Duodenal mucosa (tissue), 2 donors: ENCODE measurements at regions not wholly inside any gene's neighbourhood (a gene's known extent, or its start where the extent isn't known, plus 50 kb on each side); places are given as distances from the start of the nearest gene placed in this dataset.

Source experiments
- H3K27ac ChIP-seq: one replicate; pipeline ENCODE4 v1.7.0; 2013; ENCODE audit warnings: low read depth, low read length
- H3K27me3 ChIP-seq, 2 donors: one replicate each; pipeline ENCODE4 v1.7.0; 2013; ENCODE audit warnings: low read length in 2 of 2, control low read depth in 1 of 2; ENCODE audit not compliant: insufficient read depth in 2 of 2, control insufficient read depth in 1 of 2
- H3K36me3 ChIP-seq, 2 donors: one replicate each; pipeline ENCODE4 v1.7.0; 2013; ENCODE audit warnings: low read length in 2 of 2, control low read depth in 1 of 2; ENCODE audit not compliant: insufficient read depth in 2 of 2, control insufficient read depth in 1 of 2
- H3K4me1 ChIP-seq, 2 donors: one replicate each; pipeline ENCODE4 v1.7.0; 2013; ENCODE audit warnings: low read length in 2 of 2, control low read depth in 1 of 2; ENCODE audit not compliant: insufficient read depth in 2 of 2, control insufficient read depth in 1 of 2
- H3K4me3 ChIP-seq, 2 donors: one replicate each; pipeline ENCODE4 v1.7.0; 2013; ENCODE audit warnings: low read length in 2 of 2, low read depth in 1 of 2
- H3K9ac ChIP-seq, 2 donors: one replicate each; pipeline ENCODE4 v1.7.0; 2013; ENCODE audit warnings: low read length in 2 of 2, low read depth in 1 of 2
- H3K9me3 ChIP-seq, 2 donors: one replicate each; pipeline ENCODE4 v1.7.0; 2013; ENCODE audit warnings: low read length in 2 of 2, control low read depth in 1 of 2; ENCODE audit not compliant: control insufficient read depth in 1 of 2

DNA sequence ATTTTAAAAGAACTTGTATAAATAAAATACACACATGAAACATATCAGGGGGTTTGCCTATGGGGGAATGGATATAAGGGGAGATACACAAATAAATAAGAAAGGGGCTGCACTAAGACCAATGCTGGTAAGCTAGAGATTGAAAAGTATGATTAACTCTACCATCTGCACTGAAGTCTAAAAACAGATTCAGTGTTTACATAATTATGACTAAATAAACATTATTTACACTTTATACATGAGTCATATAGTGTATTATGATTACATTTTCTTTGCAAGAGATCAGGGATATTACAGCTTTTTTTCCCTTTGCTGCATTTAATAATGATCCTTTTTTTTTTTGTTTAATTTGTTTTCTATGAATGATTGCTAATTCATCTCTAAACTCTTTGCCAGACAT is 367.9 kb downstream of the TMEM38B start:
- H3K36me3 ChIP-seq = no peaks in the 10 kb centered on the region
- H3K27me3 ChIP-seq = no peaks in the 10 kb centered on the region
- H3K4me1 ChIP-seq = no peaks in the 10 kb centered on the region

DNA sequence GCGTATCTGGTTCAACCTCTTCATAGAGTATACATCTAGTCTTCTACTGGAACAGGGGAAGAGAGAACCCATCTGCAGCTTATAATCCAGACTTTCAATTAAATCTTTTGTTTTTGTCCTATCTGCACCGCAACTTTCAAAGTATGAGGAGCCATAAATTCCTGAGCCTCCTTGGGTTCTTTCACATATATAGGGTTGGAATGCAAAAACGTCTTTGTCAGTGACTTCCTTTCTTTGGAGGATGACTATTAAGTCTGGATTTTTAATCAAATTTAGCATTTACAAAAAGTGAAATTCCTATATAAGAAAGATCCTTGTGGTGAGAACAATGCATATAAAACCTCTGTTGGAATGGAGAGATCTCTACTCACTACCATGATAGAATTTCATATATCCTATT is 370.8 kb downstream of the TMEM38B start:
- Histone ChIP-seq H3K9me3 (no peaks in the 10 kb centered on the region), H3K27ac (no peak overlapping the region), H3K4me1 (no peaks in the 10 kb centered on the region), H3K9ac (no peak overlapping the region), H3K4me3 (no peak overlapping the region), H3K36me3 (no peaks in the 10 kb centered on the region), H3K27me3 (no peaks in the 10 kb centered on the region)

More for the DNA sequence above, 367.9 kb downstream of the TMEM38B start:
- Histone ChIP-seq H3K9me3 (no peaks in the 10 kb centered on the region), H3K9ac (no peak overlapping the region), H3K27ac (no peak overlapping the region), H3K4me3 (no peak overlapping the region)

DNA sequence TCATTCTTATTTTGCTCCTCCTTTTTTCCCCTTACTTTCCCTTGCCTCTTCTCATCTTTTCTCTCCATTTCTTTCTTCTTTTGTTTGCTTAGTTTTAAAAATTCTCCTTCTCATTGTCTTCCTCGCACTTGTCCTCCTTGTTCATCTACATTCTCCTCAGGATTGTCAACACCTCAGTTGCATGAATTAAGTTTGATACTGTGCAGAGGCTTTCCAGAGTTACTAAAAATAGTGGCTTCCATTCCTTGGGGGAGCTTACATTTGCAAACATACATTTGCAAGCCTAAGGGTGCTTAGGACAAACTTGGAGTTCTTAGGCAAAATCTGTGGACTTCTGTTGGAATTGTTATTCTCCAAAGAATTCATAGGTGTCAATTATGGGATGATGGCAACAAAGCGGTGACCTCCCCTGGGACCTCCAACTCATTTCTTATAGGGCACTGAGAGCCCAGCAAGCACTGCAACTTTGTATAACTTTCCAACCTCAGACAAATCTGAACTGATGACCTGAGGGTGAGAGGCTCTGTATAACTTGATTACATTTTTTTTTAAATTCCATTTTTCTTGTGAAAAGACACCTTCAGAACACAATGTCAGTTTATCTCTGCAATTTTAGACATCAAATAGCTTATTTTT is 371.4 kb downstream of the TMEM38B start:
- Histone ChIP-seq H3K27ac (no peak overlapping the region), H3K9ac (no peak overlapping the region), H3K4me3 (no peak overlapping the region), H3K36me3 (no peaks in the 10 kb centered on the region), H3K9me3 (no peaks in the 10 kb centered on the region), H3K4me1 (no peaks in the 10 kb centered on the region), H3K27me3 (no peaks in the 10 kb centered on the region)

DNA sequence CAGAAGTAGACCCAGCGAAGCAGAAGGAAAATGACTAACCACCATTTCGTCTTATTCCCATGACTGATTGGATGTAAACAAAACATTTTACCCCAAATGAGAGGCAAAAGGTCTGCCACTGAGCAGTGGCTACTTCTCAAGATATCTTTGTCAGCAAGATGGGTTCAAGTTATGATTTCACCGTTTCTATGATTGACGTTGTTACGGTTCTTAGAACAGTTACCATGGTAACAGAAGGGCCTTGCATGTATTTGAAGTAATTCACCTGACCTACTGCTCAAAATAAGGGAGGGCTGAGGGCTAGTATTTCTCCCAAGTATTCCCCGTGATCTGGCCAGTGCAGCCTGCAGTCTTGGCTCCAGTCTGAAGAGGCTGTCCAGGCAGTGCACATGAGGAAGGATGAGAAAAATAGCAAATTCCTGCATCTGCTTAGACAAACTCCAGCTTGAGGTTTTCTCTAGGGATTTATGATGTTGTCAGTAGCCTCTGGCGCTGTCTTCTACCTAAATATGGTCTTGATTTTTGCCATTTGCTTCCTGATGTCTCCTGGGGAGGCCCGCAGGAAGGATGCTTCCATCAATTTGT is 372.7 kb downstream of the TMEM38B start:
- Histone ChIP-seq H3K4me1 (no peaks in the 10 kb centered on the region), H3K36me3 (no peaks in the 10 kb centered on the region), H3K4me3 (no peak overlapping the region), H3K27me3 (no peaks in the 10 kb centered on the region), H3K9ac (no peak overlapping the region), H3K9me3 (no peaks in the 10 kb centered on the region), H3K27ac (no peak overlapping the region)

DNA sequence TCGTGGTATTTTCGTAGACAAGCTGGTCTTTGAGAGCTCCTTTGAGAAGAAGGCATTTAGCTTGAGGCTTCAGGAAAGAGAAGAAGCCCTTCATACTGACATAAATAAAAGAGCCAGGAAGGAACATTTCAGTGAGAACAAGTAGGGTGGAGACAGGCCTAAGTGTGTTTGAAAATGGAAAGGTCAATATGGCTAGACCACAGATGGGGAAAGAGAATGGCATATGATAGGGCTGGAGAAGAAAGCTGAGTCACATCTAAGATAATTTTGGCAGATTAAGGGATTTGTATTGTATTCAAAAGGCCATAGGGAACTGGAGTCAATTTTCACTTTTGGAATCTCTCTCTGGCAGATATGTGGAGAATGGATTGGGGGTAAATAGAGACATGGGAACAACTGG is 374.9 kb downstream of the TMEM38B start:
- H3K27me3 ChIP-seq = no peaks in the 10 kb centered on the region
- H3K36me3 ChIP-seq = no peaks in the 10 kb centered on the region
- H3K9me3 ChIP-seq = no peaks in the 10 kb centered on the region
- H3K4me1 ChIP-seq = no peaks in the 10 kb centered on the region
- H3K4me3 ChIP-seq = no peak overlapping the region
- no peak overlapping the region for H3K9ac ChIP-seq
- no peak overlapping the region for H3K27ac ChIP-seq

DNA sequence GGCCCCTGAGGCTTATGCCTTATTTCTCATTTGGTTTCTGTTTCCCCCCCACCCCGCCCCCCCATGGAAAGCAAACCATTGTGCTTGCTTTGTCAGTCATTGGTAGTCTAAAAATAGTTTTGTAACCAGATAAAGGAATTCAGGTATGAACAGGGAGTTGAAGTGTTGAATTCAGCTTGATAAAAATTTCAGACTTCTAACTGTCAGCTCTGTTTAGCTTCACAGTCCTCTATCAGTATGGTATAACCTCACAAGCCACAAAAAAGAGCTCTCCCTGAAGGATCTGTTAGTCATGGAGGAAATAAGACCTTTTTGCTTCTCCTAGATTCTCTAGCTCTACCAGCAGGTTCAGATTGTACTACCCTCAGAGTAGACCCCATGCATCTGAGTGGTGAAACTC is 378.1 kb downstream of the TMEM38B start:
- Histone ChIP-seq H3K36me3 (no peaks in the 10 kb centered on the region), H3K9ac (no peak overlapping the region), H3K4me1 (no peaks in the 10 kb centered on the region), H3K27ac (no peak overlapping the region), H3K27me3 (no peaks in the 10 kb centered on the region), H3K9me3 (no peaks in the 10 kb centered on the region), H3K4me3 (no peak overlapping the region)

DNA sequence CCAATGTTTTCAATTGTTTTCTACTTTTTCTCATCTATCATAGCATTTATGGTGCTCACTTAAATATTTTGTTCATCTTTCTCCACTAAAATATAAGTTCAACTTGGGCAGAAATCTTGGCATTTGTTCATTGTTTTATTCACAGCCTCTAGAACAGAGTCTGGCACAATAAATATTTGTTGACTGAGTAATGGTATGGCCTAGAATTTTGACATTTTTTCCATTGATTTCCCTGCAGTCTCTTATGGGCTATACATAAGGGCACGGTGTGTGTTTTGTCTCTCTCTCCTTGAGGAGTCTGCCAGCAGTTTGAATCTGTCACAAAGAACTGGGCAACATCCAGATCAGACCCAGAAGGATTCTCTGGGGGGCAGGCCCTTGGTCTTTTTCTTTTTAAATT is 379.7 kb downstream of the TMEM38B start:
- Histone ChIP-seq H3K9ac (no peak overlapping the region), H3K9me3 (no peaks in the 10 kb centered on the region), H3K4me3 (no peak overlapping the region), H3K27ac (no peak overlapping the region), H3K4me1 (no peaks in the 10 kb centered on the region), H3K36me3 (no peaks in the 10 kb centered on the region), H3K27me3 (no peaks in the 10 kb centered on the region)

DNA sequence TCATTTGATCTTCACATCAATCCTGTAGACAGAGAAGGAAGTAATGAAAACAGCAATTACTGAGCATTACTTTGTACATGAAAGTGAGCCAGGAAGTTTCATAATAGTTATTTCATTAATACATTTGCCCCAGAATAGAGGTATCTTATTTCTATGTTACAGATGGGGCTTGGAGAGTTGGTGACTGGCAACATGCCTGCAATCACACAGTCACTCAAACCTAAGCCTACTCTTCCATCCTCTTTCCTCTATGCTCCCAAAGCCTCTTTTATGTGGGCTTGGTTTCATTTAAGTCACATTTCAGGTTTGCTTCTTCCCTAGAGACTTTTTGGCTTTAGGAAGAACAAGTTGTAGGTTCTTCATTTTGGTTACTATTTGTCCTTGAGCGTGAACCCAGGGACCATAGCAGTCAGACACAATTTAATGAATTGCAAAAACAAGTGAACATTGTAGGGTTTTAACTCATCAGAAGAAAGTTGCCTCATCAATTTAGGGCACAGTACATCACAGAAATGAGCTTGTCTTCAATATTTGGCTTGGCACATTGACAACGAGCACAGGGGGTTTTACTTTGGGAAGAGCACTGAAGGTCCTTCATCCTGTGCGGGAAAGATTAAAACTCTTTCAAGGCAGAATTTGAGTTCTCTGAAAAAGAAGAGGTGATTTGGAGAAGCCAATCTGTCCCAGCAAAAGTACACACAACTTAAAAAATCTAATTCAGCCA is 381.1 kb downstream of the TMEM38B start:
- no peaks in the 10 kb centered on the region for H3K36me3 ChIP-seq
- H3K9ac ChIP-seq = no peak overlapping the region
- H3K4me3 ChIP-seq = no peak overlapping the region
- H3K4me1 ChIP-seq = no peaks in the 10 kb centered on the region
- H3K27me3 ChIP-seq = no peaks in the 10 kb centered on the region
- no peak overlapping the region for H3K27ac ChIP-seq
- no peaks in the 10 kb centered on the region for H3K9me3 ChIP-seq

DNA sequence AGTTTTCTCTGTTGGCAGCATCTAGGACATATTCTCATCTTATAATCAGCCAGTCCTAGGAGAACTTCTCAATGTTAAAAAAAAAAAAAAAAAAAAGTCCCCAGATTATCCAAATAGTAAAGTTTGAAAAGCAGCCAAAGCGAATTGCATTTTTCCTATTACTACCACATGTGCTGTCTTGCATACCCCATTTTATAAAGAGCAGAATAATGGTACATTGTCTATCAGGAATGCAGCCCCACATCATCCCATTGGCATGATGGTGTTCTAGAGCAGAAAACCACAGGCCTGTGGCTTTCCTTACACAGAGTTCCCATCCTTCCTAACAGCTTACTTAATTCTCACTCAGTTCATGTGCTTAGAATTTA is 381.6 kb downstream of the TMEM38B start:
- H3K4me1 ChIP-seq = no peaks in the 10 kb centered on the region
- no peak overlapping the region for H3K4me3 ChIP-seq
- H3K27ac ChIP-seq = no peak overlapping the region
- no peak overlapping the region for H3K9ac ChIP-seq
- no peaks in the 10 kb centered on the region for H3K36me3 ChIP-seq
- no peaks in the 10 kb centered on the region for H3K9me3 ChIP-seq
- no peaks in the 10 kb centered on the region for H3K27me3 ChIP-seq

DNA sequence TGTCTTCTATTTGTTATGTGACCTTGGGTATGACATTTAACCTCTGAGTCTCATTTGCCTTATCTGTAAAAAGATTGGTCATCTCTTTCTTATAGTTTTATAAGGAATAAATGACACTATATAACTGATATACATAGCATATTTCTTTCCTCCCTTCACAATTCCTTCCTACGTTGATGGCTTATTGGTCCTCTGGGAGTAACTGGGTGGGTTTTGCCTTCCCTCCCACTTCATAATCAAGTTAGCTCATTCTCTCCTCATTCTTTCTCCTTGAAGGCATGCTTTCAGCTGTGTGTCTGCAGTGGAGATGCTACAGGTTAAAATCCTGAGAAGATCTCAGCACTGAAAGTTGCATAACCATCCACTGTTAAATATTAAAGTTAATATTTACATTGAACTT is 382.4 kb downstream of the TMEM38B start:
- Histone ChIP-seq H3K4me1 (no peaks in the 10 kb centered on the region), H3K27ac (no peak overlapping the region), H3K9me3 (no peaks in the 10 kb centered on the region), H3K36me3 (no peaks in the 10 kb centered on the region), H3K27me3 (no peaks in the 10 kb centered on the region), H3K4me3 (no peak overlapping the region), H3K9ac (no peak overlapping the region)
